ENCODE measurements at regions not wholly inside any gene's neighbourhood (a gene's known extent, or its start where the extent isn't known, plus 50 kb on each side); places are given as distances from the start of the nearest gene placed in this dataset.

DNA sequence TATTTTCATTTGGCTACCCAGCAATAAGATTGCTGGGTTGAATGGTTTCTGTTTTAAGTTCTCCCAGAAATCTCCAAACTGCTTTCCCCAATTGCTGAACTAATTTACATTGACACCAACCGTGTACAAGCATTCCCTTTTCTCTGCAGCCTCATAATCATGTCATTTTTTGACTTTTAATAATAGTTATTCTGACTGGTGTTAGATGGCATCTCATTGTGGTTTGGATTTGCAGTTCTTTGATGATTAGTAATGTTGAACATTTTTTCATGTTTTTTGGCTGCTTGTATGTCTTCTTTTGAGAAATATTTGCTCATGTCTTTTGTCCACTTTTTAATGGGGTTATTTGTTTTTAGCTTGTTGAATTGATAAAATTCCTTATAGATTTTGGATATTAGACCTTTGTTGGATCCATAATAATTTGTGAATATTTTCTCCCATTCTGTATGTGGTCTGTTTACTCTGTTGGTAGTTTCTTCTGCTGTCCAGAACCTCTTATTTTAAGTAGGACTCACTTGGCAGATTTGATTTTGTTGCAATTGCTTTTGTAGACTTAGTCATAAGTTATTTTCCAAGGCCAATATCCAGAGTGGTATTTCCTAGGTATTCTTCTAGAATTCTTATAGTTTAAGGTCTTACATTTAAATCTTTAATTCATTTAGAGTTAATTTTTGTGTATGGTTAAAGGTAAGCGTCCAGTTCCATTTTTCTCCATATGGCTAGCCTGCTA, 793.7 kb downstream of the BRINP1 start:
- intact Hi-C loops (cut with DNase I), result no loop called here
- no peak for ATAC-seq (ENCODE audit: poor library complexity)
- DNase-seq, result no peak

DNA sequence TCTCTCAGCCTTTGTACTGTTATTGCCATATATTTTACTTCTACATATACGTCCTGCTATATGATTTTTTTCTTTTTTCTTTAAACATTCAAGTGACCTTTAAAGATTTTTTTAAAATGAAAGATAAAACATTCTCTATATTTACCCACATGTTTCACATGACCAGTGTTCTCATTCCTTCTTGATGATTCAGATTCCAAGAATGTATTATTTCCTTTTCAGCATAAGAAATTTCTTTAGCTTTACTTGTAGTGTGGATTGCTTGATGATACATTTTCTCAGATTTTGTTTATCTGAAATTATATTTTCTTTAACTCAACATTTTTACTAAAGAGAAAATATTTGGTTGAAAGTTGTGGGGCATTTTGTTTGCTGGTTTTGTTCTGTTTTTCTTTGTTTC, 792.1 kb downstream of the BRINP1 start:
- intact Hi-C loops (cut with DNase I), result no loop called here
- DNase-seq (no peak), ATAC-seq (ENCODE audit: poor library complexity) (no peak)

DNA sequence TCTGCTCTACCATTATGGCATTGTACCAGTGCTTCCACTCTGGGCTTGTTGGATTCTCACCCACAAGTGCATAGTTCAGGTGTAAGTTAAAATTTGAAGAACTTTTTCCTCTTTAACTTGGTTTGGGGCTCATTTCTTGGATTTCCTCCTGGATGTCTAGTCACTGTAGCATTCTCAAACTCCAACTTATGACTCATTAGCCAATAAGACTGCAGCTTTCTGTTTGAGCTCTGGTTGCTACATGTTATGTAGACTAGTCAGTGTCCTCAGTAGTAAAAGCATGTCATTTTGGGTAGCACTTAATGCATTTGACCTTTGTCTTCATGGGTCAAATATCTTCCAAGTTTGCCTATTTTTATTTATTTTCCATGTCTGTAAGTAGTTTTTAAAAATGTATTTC, 790.8 kb downstream of the BRINP1 start:
- no peak for ATAC-seq (ENCODE audit: poor library complexity)
- intact Hi-C loops (cut with DNase I), result no loop called here
- no peak for DNase-seq

DNA sequence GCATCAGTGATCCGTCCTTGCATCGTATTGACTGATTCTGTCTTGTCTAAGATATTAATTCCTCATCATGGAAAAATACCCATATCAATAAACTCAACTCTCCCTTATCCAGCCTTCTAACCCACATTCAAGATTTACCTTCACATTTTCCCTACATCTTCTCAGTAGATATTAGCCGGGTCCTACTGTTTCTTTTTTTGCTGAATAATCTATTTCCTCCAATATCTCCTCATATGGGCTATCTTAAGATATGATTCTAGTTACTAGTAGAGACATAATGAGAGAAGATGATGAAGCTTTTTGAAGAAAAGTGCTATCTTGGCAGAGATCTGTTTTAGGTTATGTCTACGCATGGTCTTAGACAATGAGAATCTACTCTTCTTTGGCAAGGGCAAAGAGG, 785.8 kb downstream of the BRINP1 start:
- DNase-seq (no peak), ATAC-seq (ENCODE audit: poor library complexity) (no peak)
- intact Hi-C loops (cut with DNase I), result no loop called here

DNA sequence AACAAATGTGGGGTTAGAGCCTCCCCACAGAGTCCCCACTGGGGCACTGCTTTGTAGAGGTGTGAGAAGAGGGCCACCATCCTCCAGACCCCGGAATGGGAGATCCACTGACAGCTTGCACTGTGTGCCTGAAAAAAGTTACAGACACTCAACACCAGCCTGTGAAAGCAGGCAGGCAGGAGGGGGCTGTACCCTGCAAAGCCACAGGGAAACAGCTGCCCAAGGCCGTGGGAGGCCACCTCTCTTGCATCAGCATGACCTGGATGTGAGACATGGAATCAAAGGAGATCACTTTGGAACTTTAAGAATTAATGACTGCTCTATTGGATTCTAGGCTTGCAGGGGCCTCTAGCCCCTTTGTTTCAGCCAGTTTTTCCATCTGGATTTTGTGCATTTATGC, 782.3 kb downstream of the BRINP1 start:
- no peak for ATAC-seq (ENCODE audit: poor library complexity)
- intact Hi-C loops (cut with DNase I), result no loop called here
- no peak for DNase-seq

DNA sequence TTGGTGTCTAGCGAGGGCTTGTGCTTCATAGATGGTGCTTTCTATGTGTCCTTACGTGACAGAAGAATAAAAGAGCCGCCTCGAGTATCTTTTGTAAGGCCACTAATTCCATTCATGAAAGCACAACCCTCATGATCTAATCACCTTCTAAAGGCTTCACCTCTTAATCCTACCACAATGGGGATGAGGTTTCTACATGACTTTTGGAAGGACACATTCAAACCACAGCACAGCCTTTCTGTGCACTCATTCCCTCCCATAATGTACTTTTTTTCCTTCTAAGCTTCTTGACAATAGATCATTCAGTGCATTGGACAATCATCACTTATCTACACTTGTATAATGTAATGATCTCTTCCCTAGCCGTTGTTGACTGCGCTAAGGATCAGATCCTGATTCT, 774.8 kb downstream of the BRINP1 start:
- DNase-seq (no peak), ATAC-seq (ENCODE audit: poor library complexity) (no peak)
- intact Hi-C loops (cut with DNase I), result loop anchor here (10.0 kb wide), 1 partner anchor 770 kb away; the partner anchor contains the start of gene BRINP1

DNA sequence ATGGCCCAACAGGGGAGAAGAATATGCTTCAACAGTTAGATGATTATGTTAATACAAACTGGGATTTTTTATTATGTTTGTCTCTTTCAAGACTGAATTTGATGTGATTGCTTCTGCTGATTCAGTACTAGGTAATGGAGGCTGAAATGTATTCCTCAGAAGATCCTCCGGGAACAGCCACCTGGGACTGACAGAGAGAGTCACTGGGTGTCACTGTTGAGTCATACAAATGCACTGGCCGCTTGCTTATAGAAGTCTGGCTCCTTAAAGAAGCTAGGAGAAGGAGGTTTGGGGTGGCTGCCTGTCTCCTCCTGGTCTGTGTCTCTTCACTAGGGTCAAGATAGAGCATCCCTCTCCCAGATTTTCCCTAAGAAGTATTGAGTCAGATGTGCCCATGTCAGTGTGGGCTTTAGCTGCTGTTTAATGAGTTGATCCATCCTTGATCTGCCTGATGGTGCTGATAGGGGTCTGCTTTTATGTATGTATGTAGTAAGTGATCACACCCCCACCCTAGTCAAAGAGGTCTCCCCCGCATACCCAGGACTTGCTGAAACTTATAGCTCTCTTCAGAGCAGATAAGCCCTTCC, 773.4 kb downstream of the BRINP1 start:
- intact Hi-C loops (cut with DNase I), result loop anchor here (10.0 kb wide), 1 partner anchor 769 kb away; the partner anchor contains the start of gene BRINP1
- ATAC-seq (ENCODE audit: poor library complexity), result no peak
- no peak for DNase-seq

DNA sequence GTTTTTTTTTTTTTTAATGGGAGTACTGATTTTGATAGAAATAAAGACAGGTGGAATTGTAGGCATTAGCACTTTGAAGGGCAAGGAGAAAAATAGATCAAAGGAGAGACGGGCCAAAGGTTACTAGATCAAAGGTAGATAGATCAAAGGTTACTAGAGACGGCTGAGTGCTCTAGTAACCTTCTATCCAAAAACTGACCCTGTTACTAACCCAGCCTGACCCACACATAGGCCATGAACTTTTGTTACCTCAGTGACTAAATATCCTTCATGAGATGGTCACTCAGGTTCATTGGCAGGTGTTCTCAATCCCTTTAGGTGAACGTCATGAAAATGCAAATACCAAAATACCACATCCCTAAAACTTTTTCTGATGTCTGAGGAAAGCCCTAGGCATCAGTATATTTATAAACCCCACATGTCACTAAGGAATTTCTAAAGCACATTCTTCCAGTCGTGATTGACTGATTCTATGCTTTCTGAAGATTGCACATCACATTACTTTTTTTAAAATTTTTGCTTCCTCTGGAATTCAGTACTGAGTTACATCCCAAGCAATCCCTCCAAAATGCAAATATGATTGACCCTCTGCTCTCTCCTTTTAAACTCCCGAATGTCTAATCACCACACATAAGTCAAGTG, 772.7 kb downstream of the BRINP1 start:
- DNase-seq (no peak), ATAC-seq (ENCODE audit: poor library complexity) (no peak)
- intact Hi-C loops (cut with DNase I), result loop anchor here (10.0 kb wide), 1 partner anchor 768 kb away; the partner anchor contains the start of gene BRINP1

DNA sequence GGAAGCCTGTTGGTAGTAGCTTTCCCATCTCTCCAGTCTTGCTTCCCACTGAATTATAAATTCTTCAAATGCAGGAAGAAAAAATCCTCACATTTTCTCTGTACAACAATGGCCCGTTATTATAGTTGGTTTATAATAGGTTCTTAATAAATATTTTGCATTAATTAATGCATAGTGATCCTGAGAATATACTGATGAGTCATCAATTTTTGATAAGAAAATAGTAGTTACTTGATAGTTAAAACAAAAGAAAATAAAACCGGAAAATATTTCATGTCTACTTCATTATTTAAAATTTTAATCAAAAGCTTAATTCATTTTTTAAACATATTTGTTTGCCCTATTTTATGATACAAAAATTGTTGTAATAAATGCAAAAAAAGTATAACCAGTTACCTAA, 762.6 kb downstream of the BRINP1 start:
- DNase-seq (no peak), ATAC-seq (ENCODE audit: poor library complexity) (no peak)
- intact Hi-C loops (cut with DNase I), result no loop called here

DNA sequence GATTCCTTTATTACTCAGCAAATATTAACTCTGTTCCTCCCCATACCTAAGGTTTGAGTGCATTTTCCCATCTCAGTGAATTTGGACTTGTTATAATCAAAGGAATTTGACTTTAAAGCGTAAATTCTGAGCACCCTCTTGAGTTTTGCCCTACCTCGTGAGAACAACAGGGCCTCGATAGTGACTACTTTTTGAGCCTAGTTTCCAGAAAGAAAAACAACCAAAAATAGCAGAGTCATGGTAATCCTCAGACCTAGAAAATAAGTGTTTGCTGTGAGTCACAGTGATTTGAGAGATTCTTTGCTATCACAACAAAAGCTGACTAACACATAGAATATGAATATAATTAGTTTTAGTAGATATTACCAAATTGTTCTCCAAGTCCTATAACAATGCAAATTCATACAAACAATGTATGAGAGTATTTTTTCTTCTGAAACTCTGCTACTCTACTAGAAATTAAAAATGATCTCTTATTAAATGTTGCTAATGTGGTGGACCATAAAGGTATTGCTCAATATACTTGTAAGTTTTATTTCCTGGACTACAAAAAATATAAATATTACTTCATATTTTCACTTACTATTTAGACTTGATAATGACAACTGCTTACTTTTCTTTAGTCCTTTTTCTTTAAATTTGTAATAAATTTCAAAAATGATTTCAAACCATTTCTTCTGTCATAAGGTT, 759.7 kb downstream of the BRINP1 start:
- ATAC-seq (ENCODE audit: poor library complexity) (no peak), DNase-seq (no peak)
- intact Hi-C loops (cut with DNase I), result no loop called here

DNA sequence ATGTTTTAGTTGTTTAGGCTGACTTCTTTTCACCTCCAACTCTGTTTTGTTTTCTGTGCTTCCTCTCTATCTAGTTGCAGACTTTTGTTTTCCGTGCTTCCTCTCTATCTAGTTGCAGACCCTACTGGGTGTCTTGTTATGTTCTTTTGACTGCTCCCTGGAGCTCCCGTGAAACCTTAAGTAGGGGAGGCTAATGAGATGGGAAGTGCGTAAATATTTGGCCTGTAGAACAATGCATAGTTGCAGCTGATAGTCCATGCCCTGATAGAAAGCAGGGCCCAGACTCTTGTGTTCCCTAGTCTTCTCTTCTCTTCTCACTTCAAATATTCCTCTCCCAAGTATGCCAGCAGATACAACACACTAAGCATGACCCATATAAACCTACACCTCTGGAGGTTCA, 757.0 kb downstream of the BRINP1 start:
- DNase-seq (no peak), ATAC-seq (ENCODE audit: poor library complexity) (no peak)
- intact Hi-C loops (cut with DNase I), result no loop called here

DNA sequence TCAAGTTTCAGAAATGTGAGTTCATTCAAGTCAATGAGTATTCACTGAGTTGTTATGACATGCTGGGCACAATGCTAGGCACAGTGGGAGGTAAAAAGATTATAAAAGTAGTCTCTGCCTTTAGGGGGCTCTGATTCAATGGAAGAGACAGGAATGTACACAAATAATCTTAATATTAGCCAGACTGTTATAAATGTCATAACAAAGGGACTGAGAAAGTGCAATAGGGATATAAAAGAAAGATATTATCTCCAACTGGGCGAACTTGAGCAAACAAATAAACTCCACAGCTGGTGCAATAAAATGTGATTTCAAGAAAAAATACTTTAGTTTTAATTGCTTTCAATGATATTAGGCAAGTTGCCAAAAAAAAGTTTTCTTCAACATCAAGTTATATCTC, 755.2 kb downstream of the BRINP1 start:
- ATAC-seq (ENCODE audit: poor library complexity), result no peak
- intact Hi-C loops (cut with DNase I), result no loop called here
- no peak for DNase-seq

DNA sequence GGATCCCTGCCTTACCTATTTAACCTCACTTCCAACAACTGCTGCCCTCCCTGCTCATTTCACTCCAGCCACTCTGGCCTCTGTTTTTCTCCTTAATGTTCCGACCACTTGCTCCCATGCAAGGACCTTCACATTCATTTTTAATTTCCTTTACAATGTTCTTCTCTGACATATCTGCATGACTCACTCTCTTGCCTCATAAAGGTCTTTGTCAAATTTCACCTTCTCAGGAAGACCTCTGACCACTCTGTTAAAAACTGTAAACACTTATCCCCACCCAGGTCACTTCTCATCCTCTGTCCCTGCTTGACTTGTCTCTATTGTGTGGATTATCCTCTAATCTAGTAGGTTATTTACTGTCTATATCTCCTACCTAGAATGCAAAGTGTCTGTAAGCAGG, 751.2 kb downstream of the BRINP1 start:
- no peak for DNase-seq
- ATAC-seq (ENCODE audit: poor library complexity), result no peak
- intact Hi-C loops (cut with DNase I), result no loop called here

DNA sequence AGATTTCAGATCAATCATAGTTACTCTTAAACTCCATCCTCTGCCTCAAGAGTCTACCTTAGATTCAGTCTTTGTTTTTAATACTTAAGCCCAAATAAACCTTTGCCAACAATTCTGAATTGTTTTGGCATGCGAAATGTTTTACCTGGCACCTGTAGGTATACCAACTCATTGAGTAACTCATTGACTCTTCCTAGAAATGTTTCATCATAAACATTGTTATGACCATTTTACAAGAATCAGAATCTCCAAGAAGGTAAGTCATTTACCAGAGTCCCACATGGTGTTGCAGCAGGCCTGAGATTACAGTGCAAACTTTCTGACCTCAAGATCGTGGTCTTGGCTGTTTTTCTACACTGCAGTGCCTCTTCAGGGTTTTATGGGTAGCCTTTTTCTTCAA, 750.4 kb downstream of the BRINP1 start:
- intact Hi-C loops (cut with DNase I), result no loop called here
- DNase-seq, result no peak
- ATAC-seq (ENCODE audit: poor library complexity), result no peak

DNA sequence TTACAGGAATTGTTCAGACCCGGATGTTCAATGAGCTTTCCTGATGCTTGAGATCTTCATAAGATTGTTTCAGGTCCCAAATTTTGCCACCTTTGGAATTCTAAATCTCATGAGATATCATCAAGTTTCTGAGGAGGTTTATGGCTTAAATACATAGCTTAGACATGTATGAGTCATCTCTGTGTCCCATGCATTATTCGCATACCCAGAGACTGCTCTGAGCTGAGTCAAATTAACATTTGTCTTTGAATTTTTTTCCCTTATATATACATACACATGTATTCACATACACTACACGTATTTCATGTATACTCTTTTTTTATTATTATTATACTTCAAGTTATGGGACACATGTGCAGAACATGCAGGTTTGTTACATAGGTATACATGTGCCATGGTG, 744.6 kb downstream of the BRINP1 start:
- ATAC-seq (ENCODE audit: poor library complexity) (no peak), DNase-seq (no peak)
- intact Hi-C loops (cut with DNase I), result no loop called here

DNA sequence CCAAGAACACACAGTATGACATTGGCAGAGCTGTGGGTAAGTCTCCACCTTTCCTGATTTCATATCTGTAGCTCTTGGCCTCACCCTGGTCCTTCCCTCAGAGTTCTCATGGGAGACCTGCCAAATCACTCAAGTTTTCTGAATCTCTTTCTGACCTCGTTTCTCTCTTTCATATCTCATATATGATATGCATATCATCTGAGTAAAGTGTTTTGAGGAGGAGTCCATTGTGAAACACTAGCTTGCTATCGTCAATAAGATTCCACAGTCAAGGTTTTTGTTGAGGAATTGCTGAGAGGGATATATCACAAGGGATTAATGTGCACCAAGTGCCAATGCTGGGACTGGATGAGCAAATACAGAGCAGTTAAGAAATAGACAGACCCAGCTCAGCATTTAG, 739.2 kb downstream of the BRINP1 start:
- intact Hi-C loops (cut with DNase I), result no loop called here
- ATAC-seq (ENCODE audit: poor library complexity) (no peak), DNase-seq (no peak)

DNA sequence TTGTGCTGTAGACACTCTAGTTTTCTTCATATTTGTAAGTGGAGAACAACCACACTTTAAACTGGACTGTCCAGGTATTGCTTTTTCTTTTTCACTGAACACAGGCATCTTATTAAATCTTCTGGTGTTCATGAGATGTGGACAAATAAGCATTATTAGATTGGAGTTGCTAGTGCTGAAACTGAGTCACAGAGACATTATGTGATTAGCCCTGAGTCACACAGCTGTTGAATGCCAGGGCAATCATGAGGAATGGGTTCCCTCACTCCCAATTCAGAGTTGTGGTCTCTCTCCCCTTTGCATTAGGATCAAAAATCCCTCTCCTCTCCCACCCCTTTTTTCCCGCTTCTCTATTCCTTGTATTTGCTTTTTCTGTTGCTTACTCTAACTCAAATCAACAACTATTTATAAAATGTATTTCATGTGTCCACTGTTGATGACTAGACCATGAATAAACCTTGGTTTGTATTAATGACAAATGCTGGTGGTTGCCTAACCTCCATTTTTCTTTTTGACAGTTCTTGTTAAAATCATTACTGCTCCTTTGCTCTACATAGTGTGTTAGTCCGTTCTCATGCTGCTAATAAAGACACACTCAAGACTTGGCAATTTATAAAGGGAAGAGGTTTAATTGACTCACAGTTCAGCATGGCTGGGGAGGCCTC, 738.2 kb downstream of the BRINP1 start:
- DNase-seq (no peak), ATAC-seq (ENCODE audit: poor library complexity) (no peak)
- intact Hi-C loops (cut with DNase I), result no loop called here

DNA sequence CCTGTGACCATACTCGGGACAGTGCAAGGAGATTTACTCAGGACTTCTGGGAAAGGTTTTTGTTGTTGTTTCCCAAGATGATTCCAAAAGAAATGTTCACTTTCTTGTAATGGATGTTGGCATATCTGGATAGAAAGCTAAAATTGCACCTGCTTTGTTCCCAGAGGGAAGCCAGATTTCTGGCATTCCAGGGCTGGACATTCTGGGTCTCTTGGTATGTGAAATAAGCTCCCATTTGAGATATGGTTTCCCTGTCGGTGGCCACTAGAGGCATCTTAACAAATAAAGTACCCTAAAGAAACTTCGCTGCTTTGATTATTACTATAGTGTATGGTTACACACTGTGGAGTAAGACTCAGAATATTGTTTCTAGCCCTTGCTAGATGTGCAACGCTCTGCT, 737.3 kb downstream of the BRINP1 start:
- no peak for ATAC-seq (ENCODE audit: poor library complexity)
- no peak for DNase-seq
- intact Hi-C loops (cut with DNase I), result no loop called here

DNA sequence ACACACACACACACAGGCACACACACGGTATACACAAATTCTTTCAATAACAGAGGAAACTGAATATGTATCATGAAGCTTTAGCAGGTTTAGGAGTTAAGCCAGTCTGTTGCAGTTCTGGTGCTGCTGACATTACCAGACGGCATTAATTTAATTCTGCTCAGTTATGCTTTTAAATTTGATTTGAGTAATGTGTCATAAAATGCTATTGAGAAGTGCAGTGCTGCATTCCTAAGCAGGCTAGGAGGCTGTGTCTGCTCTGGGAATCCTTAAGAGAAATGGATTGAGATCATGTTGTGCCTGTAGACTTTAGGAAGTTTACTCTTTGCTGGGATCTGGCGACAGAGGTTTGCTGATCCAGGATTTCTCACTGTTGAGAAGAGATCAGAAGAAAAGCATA, 733.8 kb downstream of the BRINP1 start:
- ATAC-seq (ENCODE audit: poor library complexity), result no peak
- no peak for DNase-seq

More for the DNA sequence above, 733.8 kb downstream of the BRINP1 start:
- intact Hi-C loops (cut with DNase I), result no loop called here
